HG03097 (cell line): ENCODE measurements at regions not wholly inside any gene's neighbourhood (a gene's known extent, or its start where the extent isn't known, plus 50 kb on each side); places are given as distances from the start of the nearest gene placed in this dataset.

ENCODE experiments used
- ATAC-seq: cut with Tn5 transposase; IDR thresholded peaks from one replicate; pipeline ENCODE4 v1.9.1; 2021; ENCODE audit not compliant: unreplicated experiment, low FRiP score

DNA sequence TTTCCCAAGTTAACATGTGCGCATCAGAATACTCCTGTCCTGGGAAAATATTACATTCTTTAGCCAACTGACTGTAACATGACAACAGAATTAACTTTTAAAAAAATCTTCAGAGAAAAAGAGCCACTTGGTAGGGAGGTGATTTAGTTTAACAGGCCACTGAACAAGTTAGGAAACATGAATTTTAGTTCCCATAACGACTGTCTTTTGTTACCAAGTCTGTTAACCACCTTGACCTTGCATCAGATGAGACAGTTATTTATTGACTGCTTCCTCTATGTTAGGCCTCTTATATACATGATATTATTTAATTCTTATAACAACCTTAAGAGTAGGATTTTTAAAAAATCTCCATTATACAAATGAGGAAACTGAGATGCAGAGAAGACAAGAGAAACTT is 268.6 kb downstream of the NDFIP2 start:
- ATAC-seq, result no peak

DNA sequence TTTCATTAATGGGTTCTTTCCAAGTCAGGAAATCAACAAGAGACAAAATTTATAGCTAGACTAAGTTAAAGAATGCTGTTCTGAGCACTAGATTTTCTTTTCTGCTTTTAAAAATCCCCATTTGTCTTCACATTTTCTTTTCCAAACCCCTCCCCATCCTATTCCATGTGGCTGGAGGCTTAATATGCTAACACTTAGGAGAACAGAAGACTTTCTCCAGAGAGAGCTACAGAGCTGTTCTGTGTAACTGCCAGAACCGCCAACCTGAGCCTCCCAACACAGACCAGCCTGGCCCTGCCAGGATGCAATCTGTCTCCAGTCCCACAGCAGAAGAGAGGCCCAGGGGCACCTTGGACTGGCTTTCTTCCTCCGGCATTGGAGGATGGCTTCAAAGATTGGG is 264.1 kb downstream of the NDFIP2 start:
- no peak for ATAC-seq

- ATAC-seq, result no peak
Measured at GRCh38 chr13:79742923-79743322, 262.0 kb downstream of the NDFIP2 start.

GRCh38 chr13:79740991-79741390 is 260.0 kb downstream of the NDFIP2 start:
- ATAC-seq, result no peak

GRCh38 chr13:79736356-79736755 is 255.4 kb downstream of the NDFIP2 start:
- ATAC-seq, result no peak

GRCh38 chr13:79735228-79735627 is 254.3 kb downstream of the NDFIP2 start:
- ATAC-seq, result no peak

- ATAC-seq, result no peak
Measured at GRCh38 chr13:79727086-79727485, 246.1 kb downstream of the NDFIP2 start.

GRCh38 chr13:79725841-79726240 is 244.9 kb downstream of the NDFIP2 start:
- ATAC-seq, result no peak

GRCh38 chr13:79724348-79725103 is 243.6 kb downstream of the NDFIP2 start:
- no peak for ATAC-seq

GRCh38 chr13:79723519-79724024 is 242.6 kb downstream of the NDFIP2 start:
- no peak for ATAC-seq

GRCh38 chr13:79722885-79723445 is 242.0 kb downstream of the NDFIP2 start:
- ATAC-seq, result no peak

DNA sequence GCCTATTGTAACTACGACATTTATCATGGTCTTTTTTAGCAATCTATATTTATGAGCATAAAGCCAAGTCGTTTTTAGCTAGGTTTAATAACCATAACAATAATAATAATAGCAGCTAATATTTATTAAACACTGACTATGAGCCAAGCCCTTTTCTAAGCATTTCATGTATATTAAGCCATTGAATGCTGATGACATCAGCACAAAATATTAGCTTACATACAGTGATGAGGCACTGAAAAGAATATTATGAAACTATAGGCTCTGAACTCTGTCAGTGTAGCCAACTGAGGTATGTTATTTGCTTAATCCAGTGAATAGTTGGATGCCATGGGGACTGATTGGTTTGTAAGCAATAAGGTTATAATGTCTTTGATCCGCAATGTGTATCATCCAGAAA is 235.2 kb downstream of the NDFIP2 start:
- no peak for ATAC-seq

DNA sequence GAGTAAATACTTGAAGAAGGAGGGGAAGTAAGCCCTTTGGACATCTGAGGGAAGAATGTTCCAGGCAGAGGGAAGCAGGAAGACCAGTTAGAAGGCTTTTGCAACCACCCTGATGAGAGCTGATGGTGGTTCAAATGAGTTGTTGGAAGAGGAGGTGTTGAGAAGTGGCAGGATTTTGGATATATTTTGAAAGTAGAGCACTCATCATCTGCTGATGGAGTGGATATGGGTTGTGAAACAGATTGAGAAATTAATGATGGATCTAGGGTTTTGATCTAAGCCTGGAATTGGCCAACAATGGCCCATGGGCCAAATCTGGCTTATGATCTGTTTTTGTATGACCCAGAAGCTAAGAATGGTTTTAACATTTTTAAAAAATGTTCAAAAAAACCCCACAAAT is 230.7 kb downstream of the NDFIP2 start:
- no peak for ATAC-seq

- ATAC-seq, result no peak
Measured at GRCh38 chr13:79710376-79710775, 229.4 kb downstream of the NDFIP2 start.

GRCh38 chr13:79709471-79709870 is 228.5 kb downstream of the NDFIP2 start:
- no peak for ATAC-seq

DNA sequence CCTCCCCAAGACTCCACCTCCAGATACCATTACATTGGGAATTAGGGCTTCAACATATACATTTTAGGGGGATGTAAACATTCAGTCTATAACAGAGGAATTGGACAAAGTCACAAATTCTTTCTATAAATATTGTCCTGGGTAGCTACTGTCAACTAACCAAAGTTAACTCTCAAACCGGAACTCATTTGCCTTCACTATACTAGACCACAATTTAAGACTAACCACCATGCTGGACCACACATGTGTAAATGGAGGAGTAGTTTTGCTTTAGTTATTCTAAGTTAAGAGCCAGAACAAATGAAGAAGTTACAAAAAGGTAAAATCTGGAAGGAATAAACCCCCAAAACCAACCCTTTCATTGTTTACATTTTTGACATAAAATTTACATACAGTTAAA is 222.8 kb downstream of the NDFIP2 start:
- ATAC-seq, result no peak

GRCh38 chr13:79695754-79696153 is 214.8 kb downstream of the NDFIP2 start:
- no peak for ATAC-seq

GRCh38 chr13:79692846-79693245 is 211.9 kb downstream of the NDFIP2 start:
- no peak for ATAC-seq

DNA sequence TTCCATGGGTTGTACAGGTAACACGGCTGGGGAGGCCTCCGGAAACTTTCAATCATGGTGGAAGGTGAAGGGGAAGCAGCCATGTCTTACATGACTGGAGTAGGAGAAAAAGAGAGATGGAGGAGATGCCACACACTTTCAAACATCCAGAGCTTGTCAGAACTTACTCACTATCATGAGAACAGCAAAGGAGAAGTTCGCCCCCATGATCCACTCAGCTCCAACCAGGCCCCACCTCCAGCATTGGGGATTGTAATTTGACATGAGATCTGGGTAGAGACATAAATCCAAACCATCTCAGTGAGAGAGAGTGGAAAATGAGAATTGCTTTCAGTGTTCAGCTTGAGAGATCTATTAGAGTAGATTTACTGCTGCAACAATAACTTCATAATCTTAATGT is 210.9 kb downstream of the NDFIP2 start:
- no peak for ATAC-seq

DNA sequence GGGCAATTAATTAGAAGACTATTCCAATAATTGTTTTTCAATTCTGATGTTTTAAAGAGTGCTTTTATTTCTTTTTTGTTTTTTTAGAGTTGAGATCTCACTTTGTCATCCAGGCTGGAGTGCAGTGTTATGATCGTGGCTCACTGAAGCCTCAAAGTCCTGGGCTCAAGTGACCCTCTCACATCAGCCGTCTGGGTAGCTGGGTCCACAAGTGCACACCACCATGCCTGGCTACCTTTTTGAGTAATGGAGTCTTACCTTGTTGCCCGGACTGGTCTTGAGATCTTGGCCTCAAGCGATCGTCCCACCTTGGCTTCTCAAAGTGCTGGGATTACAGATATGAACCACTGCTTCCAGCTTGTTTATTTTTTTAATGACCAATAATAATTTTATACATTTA is 207.8 kb downstream of the NDFIP2 start:
- ATAC-seq, result no peak

- ATAC-seq, result no peak
Measured at GRCh38 chr13:79686441-79686840, 205.5 kb downstream of the NDFIP2 start.

- no peak for ATAC-seq
Measured at GRCh38 chr13:79684371-79684770, 203.4 kb downstream of the NDFIP2 start.
